A549 (cell line): ENCODE measurements at regions not wholly inside any gene's neighbourhood (a gene's known extent, or its start where the extent isn't known, plus 50 kb on each side); places are given as distances from the start of the nearest gene placed in this dataset.

ENCODE experiments used
- CBX8 ChIP-seq: fragments of 200-600 bp; sonication (generic); IDR thresholded peaks from 2 replicates; pipeline ENCODE4 v1.6.1; 2016
- CEBPB ChIP-seq, 2 experiments: fragments of >200 bp in 1 of 2; sonication (Bioruptor Twin) in 1 of 2; formaldehyde crosslinking in 1 of 2; IDR thresholded peaks; 2 replicates each; pipeline ENCODE4 v1.6.1; 2012 to 2016
- PHF8 ChIP-seq: fragments of 200-600 bp; sonication (generic); IDR thresholded peaks from 2 replicates; pipeline ENCODE4 v1.6.1; 2016; ENCODE audit warnings: low read depth, mild to moderate bottlenecking, antibody characterized with exemption, moderate library complexity, borderline replicate concordance
- POLR2A ChIP-seq: IDR thresholded peaks from 2 replicates; pipeline ENCODE4 v1.6.1; 2012; ENCODE audit warnings: mild to moderate bottlenecking, low read length
- POLR2AphosphoS2 ChIP-seq: conservative IDR thresholded peaks from 2 replicates; pipeline ENCODE4 v1.6.1; 2012; ENCODE audit warnings: low read length, improper control_type of control experiment, inconsistent platforms
- RAD21 ChIP-seq, 2 experiments: fragments of >200 bp in 1 of 2; sonication (Bioruptor Twin) in 1 of 2; formaldehyde crosslinking in 1 of 2; IDR thresholded peaks in 1 of 2; conservative IDR thresholded peaks in 1 of 2; 2 replicates in 1 of 2; 3 replicates in 1 of 2; pipeline ENCODE4 v1.6.1; 2012 to 2018; ENCODE audit warnings: inconsistent platforms in 1 of 2
- RFX5 ChIP-seq: fragments of 450-650 bp; IDR thresholded peaks from 2 replicates; pipeline ENCODE4 v1.7.1; 2014; ENCODE audit warnings: antibody characterized with exemption, mild to moderate bottlenecking, moderate library complexity
- TP53 ChIP-seq: fragments of 250-450 bp; sonication (Bioruptor Pico); IDR thresholded peaks from 2 replicates; pipeline ENCODE4 v1.5.0; 2021; ENCODE audit warnings: mild to moderate bottlenecking, moderate library complexity
- TF ChIP-seq, protein P1 (sequence below): IDR thresholded peaks from 2 replicates; pipeline ENCODE4 v1.6.1; 2012
- TF ChIP-seq, protein P2 (sequence below): fragments of >200 bp; sonication (Bioruptor Twin); formaldehyde crosslinking; IDR thresholded peaks from 3 replicates; pipeline ENCODE4 v1.5.1; 2016
- TF ChIP-seq, protein P3 (sequence below): fragments of >200 bp; sonication (Bioruptor Twin); formaldehyde crosslinking; IDR thresholded peaks from 2 replicates; pipeline ENCODE4 v1.6.1; 2016
- TF ChIP-seq, protein P4 (sequence below): IDR thresholded peaks from 2 replicates; pipeline ENCODE4 v1.6.1; 2012
- TF ChIP-seq, protein P5 (sequence below): fragments of 450-650 bp; IDR thresholded peaks from 2 replicates; pipeline ENCODE4 v1.6.1; 2014; ENCODE audit warnings: antibody characterized with exemption
- TF ChIP-seq, protein P6 (sequence below): fragments of 200-600 bp; sonication (generic); IDR thresholded peaks from 2 replicates; pipeline ENCODE4 v1.6.1; 2016; ENCODE audit warnings: antibody characterized with exemption, mild to moderate bottlenecking, moderate library complexity

DNA sequence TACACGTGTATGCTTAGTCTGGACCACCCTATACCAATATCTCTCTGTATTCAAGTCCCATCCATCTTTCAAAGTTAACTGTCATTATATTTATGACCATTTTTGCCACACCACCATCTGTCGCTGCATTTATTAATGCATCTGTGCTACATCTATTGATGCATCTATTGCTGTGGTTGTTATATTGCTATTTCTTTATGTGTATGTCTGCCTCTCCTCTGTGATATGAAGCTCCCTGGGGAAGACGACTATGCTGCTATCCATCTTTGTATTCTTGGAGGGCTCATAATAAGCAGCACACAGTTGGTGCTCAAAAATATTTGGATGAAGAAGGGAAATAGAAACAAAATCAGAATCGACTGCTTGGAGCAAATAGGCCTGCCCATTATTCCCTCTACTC, 357.6 kb downstream of the RPS29 start:
- no peak for TF ChIP-seq RFX5
- TF ChIP-seq POLR2AphosphoS2 = no peak
- TF ChIP-seq, protein P1, sequence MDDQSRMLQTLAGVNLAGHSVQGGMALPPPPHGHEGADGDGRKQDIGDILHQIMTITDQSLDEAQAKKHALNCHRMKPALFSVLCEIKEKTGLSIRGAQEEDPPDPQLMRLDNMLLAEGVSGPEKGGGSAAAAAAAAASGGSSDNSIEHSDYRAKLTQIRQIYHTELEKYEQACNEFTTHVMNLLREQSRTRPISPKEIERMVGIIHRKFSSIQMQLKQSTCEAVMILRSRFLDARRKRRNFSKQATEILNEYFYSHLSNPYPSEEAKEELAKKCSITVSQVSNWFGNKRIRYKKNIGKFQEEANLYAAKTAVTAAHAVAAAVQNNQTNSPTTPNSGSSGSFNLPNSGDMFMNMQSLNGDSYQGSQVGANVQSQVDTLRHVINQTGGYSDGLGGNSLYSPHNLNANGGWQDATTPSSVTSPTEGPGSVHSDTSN = no peak
- TF ChIP-seq, protein P2, sequence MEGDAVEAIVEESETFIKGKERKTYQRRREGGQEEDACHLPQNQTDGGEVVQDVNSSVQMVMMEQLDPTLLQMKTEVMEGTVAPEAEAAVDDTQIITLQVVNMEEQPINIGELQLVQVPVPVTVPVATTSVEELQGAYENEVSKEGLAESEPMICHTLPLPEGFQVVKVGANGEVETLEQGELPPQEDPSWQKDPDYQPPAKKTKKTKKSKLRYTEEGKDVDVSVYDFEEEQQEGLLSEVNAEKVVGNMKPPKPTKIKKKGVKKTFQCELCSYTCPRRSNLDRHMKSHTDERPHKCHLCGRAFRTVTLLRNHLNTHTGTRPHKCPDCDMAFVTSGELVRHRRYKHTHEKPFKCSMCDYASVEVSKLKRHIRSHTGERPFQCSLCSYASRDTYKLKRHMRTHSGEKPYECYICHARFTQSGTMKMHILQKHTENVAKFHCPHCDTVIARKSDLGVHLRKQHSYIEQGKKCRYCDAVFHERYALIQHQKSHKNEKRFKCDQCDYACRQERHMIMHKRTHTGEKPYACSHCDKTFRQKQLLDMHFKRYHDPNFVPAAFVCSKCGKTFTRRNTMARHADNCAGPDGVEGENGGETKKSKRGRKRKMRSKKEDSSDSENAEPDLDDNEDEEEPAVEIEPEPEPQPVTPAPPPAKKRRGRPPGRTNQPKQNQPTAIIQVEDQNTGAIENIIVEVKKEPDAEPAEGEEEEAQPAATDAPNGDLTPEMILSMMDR = no peak
- TF ChIP-seq TP53 = no peak
- TF ChIP-seq POLR2A = no peak
- no peak for TF ChIP-seq RAD21 (conservative IDR thresholded peaks at IDR 0.05 in 1 of 2, IDR thresholded peaks at IDR 0.05 in 1 of 2)
- TF ChIP-seq CBX8 = no peak
- no peak for TF ChIP-seq CEBPB (IDR thresholded peaks at IDR 0.05)
- TF ChIP-seq, protein P3, sequence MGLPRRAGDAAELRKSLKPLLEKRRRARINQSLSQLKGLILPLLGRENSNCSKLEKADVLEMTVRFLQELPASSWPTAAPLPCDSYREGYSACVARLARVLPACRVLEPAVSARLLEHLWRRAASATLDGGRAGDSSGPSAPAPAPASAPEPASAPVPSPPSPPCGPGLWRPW = no peak
- TF ChIP-seq, protein P4, sequence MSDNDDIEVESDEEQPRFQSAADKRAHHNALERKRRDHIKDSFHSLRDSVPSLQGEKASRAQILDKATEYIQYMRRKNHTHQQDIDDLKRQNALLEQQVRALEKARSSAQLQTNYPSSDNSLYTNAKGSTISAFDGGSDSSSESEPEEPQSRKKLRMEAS = no peak
- TF ChIP-seq, protein P5, sequence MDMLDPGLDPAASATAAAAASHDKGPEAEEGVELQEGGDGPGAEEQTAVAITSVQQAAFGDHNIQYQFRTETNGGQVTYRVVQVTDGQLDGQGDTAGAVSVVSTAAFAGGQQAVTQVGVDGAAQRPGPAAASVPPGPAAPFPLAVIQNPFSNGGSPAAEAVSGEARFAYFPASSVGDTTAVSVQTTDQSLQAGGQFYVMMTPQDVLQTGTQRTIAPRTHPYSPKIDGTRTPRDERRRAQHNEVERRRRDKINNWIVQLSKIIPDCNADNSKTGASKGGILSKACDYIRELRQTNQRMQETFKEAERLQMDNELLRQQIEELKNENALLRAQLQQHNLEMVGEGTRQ = no peak
- no peak for TF ChIP-seq PHF8
- TF ChIP-seq, protein P6, sequence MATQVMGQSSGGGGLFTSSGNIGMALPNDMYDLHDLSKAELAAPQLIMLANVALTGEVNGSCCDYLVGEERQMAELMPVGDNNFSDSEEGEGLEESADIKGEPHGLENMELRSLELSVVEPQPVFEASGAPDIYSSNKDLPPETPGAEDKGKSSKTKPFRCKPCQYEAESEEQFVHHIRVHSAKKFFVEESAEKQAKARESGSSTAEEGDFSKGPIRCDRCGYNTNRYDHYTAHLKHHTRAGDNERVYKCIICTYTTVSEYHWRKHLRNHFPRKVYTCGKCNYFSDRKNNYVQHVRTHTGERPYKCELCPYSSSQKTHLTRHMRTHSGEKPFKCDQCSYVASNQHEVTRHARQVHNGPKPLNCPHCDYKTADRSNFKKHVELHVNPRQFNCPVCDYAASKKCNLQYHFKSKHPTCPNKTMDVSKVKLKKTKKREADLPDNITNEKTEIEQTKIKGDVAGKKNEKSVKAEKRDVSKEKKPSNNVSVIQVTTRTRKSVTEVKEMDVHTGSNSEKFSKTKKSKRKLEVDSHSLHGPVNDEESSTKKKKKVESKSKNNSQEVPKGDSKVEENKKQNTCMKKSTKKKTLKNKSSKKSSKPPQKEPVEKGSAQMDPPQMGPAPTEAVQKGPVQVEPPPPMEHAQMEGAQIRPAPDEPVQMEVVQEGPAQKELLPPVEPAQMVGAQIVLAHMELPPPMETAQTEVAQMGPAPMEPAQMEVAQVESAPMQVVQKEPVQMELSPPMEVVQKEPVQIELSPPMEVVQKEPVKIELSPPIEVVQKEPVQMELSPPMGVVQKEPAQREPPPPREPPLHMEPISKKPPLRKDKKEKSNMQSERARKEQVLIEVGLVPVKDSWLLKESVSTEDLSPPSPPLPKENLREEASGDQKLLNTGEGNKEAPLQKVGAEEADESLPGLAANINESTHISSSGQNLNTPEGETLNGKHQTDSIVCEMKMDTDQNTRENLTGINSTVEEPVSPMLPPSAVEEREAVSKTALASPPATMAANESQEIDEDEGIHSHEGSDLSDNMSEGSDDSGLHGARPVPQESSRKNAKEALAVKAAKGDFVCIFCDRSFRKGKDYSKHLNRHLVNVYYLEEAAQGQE = no peak
